HCT116 (cell line): ENCODE measurements at regions not wholly inside any gene's neighbourhood (a gene's known extent, or its start where the extent isn't known, plus 50 kb on each side); places are given as distances from the start of the nearest gene placed in this dataset.

Experiments
- ATAC-seq: fragments of 200-7000 bp; cut with Tn5 transposase; 2 replicates; pipeline ENCODE4 v1.9.1; 2020; ENCODE audit warnings: mild to moderate bottlenecking, moderate library complexity
- BruUV-seq: library from RNA; stranded (reverse); fragments of 400-500 nt; replicated peaks from 2 replicates; lab custom pipeline; 2021; lab: Mats Ljungman, UMichigan
- CTCF ChIA-PET: fragments of 300-600 bp; sonication (Branson Sonifier 250); formaldehyde crosslinking; loops from one replicate; lab custom pipeline; 2021; ENCODE audit warnings: antibody characterized with exemption; lab: Charles Lee
- POLR2A ChIA-PET: fragments of 300-600, 350-600 bp; sonication (Branson Sonifier 250); formaldehyde crosslinking; loops from one replicate; lab custom pipeline; 2021; ENCODE audit warnings: antibody characterized with exemption; lab: Charles Lee
- RAD21 ChIA-PET, 2 experiments: fragments of 300-600 bp; sonication (Branson Sonifier 250); formaldehyde crosslinking; loops; one replicate each; lab custom pipeline; 2023; ENCODE audit warnings: low total read pairs in 2 of 2; ENCODE audit not compliant: uncharacterized antibody in 2 of 2, unreplicated experiment in 2 of 2, low non-redundant PET in 1 of 2; lab: Charles Lee
- DNase-seq: peaks from one replicate; pipeline ENCODE4 v3.0.0-alpha.2; 2010; ENCODE audit warnings: low read depth, low spot score
- H2AFZ ChIP-seq: fragments of 200-600 bp; shearing (Covaris generic), sonication (generic); 2 replicates; pipeline ENCODE4 v1.6.1; 2017; ENCODE audit warnings: low read depth, mixed run types, mixed read lengths, antibody characterized with exemption, low read length; ENCODE audit not compliant: poor library complexity, severe bottlenecking
- H3K27ac ChIP-seq: 2 replicates; pipeline ENCODE4 v1.5.1; 2012; ENCODE audit warnings: low read depth, low read length
- H3K27me3 ChIP-seq: fragments of 200-600 bp; sonication (generic); 2 replicates; pipeline ENCODE4 v1.6.1; 2016; ENCODE audit warnings: mixed run types, low read length, mixed read lengths; ENCODE audit not compliant: insufficient read depth
- H3K36me3 ChIP-seq, 2 experiments: fragments of 200-500 bp in 1 of 2; fragments of 200-600 bp in 1 of 2; sonication (Bioruptor generic) in 1 of 2; sonication (generic) in 1 of 2; 2 replicates each; pipeline versions ENCODE4 v1.5.1 to v1.6.1; 2014 to 2016; ENCODE audit warnings: low read length in 2 of 2, inconsistent platforms in 1 of 2, mixed read lengths in 1 of 2, mixed run types in 1 of 2; ENCODE audit not compliant: insufficient read depth in 2 of 2, control insufficient read depth in 1 of 2
- H3K4me1 ChIP-seq, 2 experiments: fragments of 200-600 bp in 1 of 2; sonication (generic) in 1 of 2; 2 replicates each; pipeline versions ENCODE4 v1.5.1 to v1.6.1; 2012 to 2017; ENCODE audit warnings: low read length in 2 of 2, inconsistent platforms in 1 of 2, mild to moderate bottlenecking in 1 of 2, mixed read lengths in 1 of 2, mixed run types in 1 of 2, moderate library complexity in 1 of 2; ENCODE audit not compliant: insufficient read depth in 2 of 2, control insufficient read depth in 1 of 2
- H3K4me2 ChIP-seq: fragments of 200-600 bp; sonication (generic); 2 replicates; pipeline ENCODE4 v1.6.1; 2017; ENCODE audit warnings: mixed run types, low read length, mixed read lengths
- H3K4me3 ChIP-seq, 2 experiments: fragments of 200-600 bp in 1 of 2; sonication (generic) in 1 of 2; replicated peaks in 1 of 2; 2 replicates each; pipeline ENCODE4 v1.5.1; 2011 to 2016; ENCODE audit warnings: low read length in 2 of 2, control low read depth in 1 of 2, low read depth in 1 of 2, mild to moderate bottlenecking in 1 of 2, mixed read lengths in 1 of 2, mixed run types in 1 of 2
- H3K79me2 ChIP-seq: fragments of 200-600 bp; sonication (generic); 2 replicates; pipeline ENCODE4 v1.6.1; 2017; ENCODE audit warnings: mild to moderate bottlenecking, mixed run types, low read length, moderate library complexity, mixed read lengths; ENCODE audit not compliant: insufficient read depth
- H3K9ac ChIP-seq: fragments of 200-600 bp; sonication (generic); 2 replicates; pipeline ENCODE4 v1.6.1; 2016; ENCODE audit warnings: low read length, mixed read lengths
- H3K9me2 ChIP-seq: fragments of 200-600 bp; sonication (generic), shearing (Covaris generic); 2 replicates; pipeline ENCODE4 v1.6.1; 2017; ENCODE audit warnings: mixed run types, mild to moderate bottlenecking, moderate library complexity; ENCODE audit not compliant: insufficient read depth
- H3K9me3 ChIP-seq, 2 experiments: fragments of 200-500 bp in 1 of 2; fragments of 200-600 bp in 1 of 2; sonication (Bioruptor generic) in 1 of 2; sonication (generic) in 1 of 2; 2 replicates each; pipeline ENCODE4 v1.6.1; 2014 to 2017; ENCODE audit warnings: low read length in 2 of 2, mixed read lengths in 2 of 2, inconsistent platforms in 1 of 2, low read depth in 1 of 2, mild to moderate bottlenecking in 1 of 2, mixed run types in 1 of 2, moderate library complexity in 1 of 2; ENCODE audit not compliant: control insufficient read depth in 1 of 2, insufficient read depth in 1 of 2
- H4K20me1 ChIP-seq: fragments of 200-600 bp; sonication (generic), shearing (Covaris generic); 2 replicates; pipeline ENCODE4 v1.6.1; 2017; ENCODE audit warnings: mixed run types, mild to moderate bottlenecking, moderate library complexity; ENCODE audit not compliant: insufficient read depth
- ATF3 ChIP-seq: IDR thresholded peaks from 2 replicates; pipeline ENCODE4 v1.6.1; 2012
- CBX3 ChIP-seq: IDR thresholded peaks from 2 replicates; pipeline ENCODE4 v1.6.1; 2012; ENCODE audit warnings: low read depth
- CTCF ChIP-seq, 3 experiments: fragments of 200-600 bp in 1 of 3; sonication (generic) in 1 of 3; IDR thresholded peaks in 2 of 3; conservative IDR thresholded peaks in 1 of 3; 2 replicates each; pipeline ENCODE4 v1.5.1; 2012 to 2017; ENCODE audit warnings: low read depth in 2 of 3, low read length in 2 of 3, antibody characterized with exemption in 1 of 3, borderline replicate concordance in 1 of 3, control low read depth in 1 of 3, mild to moderate bottlenecking in 1 of 3, mixed read lengths in 1 of 3, mixed run types in 1 of 3, moderate library complexity in 1 of 3; ENCODE audit not compliant: insufficient read depth in 1 of 3
- ELF1 ChIP-seq: IDR thresholded peaks from 2 replicates; pipeline ENCODE4 v1.6.1; 2012; ENCODE audit warnings: low read depth, borderline replicate concordance
- EZH2 ChIP-seq: fragments of 200-600 bp; sonication (generic); IDR thresholded peaks from 2 replicates; pipeline ENCODE4 v1.6.1; 2017; ENCODE audit warnings: antibody characterized with exemption, mixed run types
- FOSL1 ChIP-seq: IDR thresholded peaks from 2 replicates; pipeline ENCODE4 v1.6.1; 2012; ENCODE audit warnings: low read depth
- MAX ChIP-seq: IDR thresholded peaks from 2 replicates; pipeline ENCODE4 v1.6.1; 2012
- POLR2AphosphoS5 ChIP-seq: IDR thresholded peaks from 2 replicates; pipeline ENCODE4 v1.6.1; 2011; ENCODE audit warnings: mild to moderate bottlenecking, low read depth, low read length, moderate library complexity
- RAD21 ChIP-seq: IDR thresholded peaks from 2 replicates; pipeline ENCODE4 v1.6.1; 2012; ENCODE audit warnings: low read depth, mild to moderate bottlenecking
- YY1 ChIP-seq: IDR thresholded peaks from 2 replicates; pipeline ENCODE4 v1.6.1; 2011; ENCODE audit warnings: low read length, low read depth, moderate library complexity, mild to moderate bottlenecking; ENCODE audit not compliant: insufficient replicate concordance; ENCODE audit errors: extremely low read depth
- ZNF274 ChIP-seq: fragments of 200-500 bp; sonication (Bioruptor generic); IDR thresholded peaks from 2 replicates; pipeline ENCODE4 v1.6.1; 2014; ENCODE audit warnings: mild to moderate bottlenecking, low read depth, low read length, inconsistent platforms
- intact Hi-C: fragments of 100-400 bp; cut with micrococcal nuclease; formaldehyde crosslinking; loops from 2 replicates; pipeline ENCODE4 v1.10.0; 2022
- TF ChIP-seq, protein P1 (sequence below): IDR thresholded peaks from 2 replicates; pipeline ENCODE4 v1.6.1; 2012; ENCODE audit warnings: low read depth

DNA sequence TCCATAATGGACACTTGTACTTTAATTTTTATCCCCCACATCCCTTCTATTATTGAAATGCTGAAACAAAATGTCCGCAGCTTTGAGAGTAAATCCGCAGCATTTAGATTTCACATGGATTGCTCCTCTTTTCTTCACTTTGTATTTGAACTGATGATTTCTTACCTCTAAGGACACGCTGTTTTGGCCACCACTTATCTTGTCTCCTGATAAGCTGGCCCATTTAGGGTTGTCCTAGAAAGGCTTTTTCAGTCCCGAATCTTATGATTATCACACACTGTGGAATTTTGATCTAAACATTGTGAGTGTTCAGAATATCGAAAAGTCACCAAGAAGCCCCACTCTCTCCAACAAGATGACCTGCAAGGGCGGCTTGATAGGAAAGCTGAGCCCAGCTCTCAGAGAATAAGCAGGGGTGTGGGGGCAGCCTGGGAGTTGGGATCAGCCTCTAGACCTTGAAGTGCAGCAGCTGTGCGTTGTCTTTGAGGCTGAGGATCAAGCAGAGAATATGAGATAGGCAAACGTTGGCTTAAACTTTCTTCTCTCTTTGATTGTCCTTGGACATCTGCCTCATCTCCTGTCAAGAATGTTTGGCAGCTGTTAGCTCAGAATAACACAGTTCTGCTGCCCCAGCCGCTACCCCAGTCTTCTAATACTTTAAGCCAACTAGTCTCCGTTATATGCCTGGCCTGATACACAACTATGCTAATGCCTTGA is 399.7 kb upstream of the NR2F2 start:
- H3K27me3 ChIP-seq: no peaks in the 10 kb centered on the region
- DNase-seq (no peak), ATAC-seq (no peak)
- no TSS peak for BruUV-seq
- H3K36me3 ChIP-seq: no peaks in the 10 kb centered on the region
- intact Hi-C loops: no loop called here
- TF ChIP-seq RAD21 (no peak), ZNF274 (no peak), ATF3 (no peak), FOSL1 (no peak), ELF1 (no peak), CBX3 (no peak), EZH2 (no peak), CTCF (IDR thresholded peaks at IDR 0.05 in 2 of 3, conservative IDR thresholded peaks at IDR 0.05 in 1 of 3; ENCODE audit: borderline replicate concordance in 1 of 3, insufficient read depth in 1 of 3, low read depth in 2 of 3, low read length in 2 of 3) (no peak), MAX (no peak), POLR2AphosphoS5 (no peak), YY1 (no peak)
- TF ChIP-seq, protein P1, sequence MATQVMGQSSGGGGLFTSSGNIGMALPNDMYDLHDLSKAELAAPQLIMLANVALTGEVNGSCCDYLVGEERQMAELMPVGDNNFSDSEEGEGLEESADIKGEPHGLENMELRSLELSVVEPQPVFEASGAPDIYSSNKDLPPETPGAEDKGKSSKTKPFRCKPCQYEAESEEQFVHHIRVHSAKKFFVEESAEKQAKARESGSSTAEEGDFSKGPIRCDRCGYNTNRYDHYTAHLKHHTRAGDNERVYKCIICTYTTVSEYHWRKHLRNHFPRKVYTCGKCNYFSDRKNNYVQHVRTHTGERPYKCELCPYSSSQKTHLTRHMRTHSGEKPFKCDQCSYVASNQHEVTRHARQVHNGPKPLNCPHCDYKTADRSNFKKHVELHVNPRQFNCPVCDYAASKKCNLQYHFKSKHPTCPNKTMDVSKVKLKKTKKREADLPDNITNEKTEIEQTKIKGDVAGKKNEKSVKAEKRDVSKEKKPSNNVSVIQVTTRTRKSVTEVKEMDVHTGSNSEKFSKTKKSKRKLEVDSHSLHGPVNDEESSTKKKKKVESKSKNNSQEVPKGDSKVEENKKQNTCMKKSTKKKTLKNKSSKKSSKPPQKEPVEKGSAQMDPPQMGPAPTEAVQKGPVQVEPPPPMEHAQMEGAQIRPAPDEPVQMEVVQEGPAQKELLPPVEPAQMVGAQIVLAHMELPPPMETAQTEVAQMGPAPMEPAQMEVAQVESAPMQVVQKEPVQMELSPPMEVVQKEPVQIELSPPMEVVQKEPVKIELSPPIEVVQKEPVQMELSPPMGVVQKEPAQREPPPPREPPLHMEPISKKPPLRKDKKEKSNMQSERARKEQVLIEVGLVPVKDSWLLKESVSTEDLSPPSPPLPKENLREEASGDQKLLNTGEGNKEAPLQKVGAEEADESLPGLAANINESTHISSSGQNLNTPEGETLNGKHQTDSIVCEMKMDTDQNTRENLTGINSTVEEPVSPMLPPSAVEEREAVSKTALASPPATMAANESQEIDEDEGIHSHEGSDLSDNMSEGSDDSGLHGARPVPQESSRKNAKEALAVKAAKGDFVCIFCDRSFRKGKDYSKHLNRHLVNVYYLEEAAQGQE: no peak
- no peak overlapping the region for H3K9ac ChIP-seq
- H3K4me2 ChIP-seq: no peak overlapping the region
- ChIA-PET POLR2A (no interaction called here), CTCF (no interaction called here), RAD21 (no interaction called here)
- H3K4me3 ChIP-seq: no peak overlapping the region
- H3K27ac ChIP-seq: no peak overlapping the region
- no peaks in the 10 kb centered on the region for H3K9me2 ChIP-seq
- peaks cover 0 to 11% of the 10 kb centered on the region in 2 experiments; a peak in 2 of 4 replicates for H3K4me1 ChIP-seq
- no peaks in the 10 kb centered on the region for H3K79me2 ChIP-seq
- no peaks in the 10 kb centered on the region for H3K9me3 ChIP-seq
- no peaks in the 10 kb centered on the region for H4K20me1 ChIP-seq
- H2AFZ ChIP-seq: peak overlapping the region; percentile 11
